GM19351 (cell line): ENCODE measurements at regions not wholly inside any gene's neighbourhood (a gene's known extent, or its start where the extent isn't known, plus 50 kb on each side); places are given as distances from the start of the nearest gene placed in this dataset.
A peak's percentile ranks its signal among the peaks of the same experiment; 100 is the strongest.

Source experiments
- ATAC-seq: cut with Tn5 transposase; IDR thresholded peaks from one replicate; pipeline ENCODE4 v1.9.1; 2021; ENCODE audit warnings: mild to moderate bottlenecking, moderate library complexity; ENCODE audit not compliant: unreplicated experiment

GRCh38 chr2:16565481-16565880 is 100.2 kb downstream of the CYRIA start:
- no peak for ATAC-seq

GRCh38 chr2:16561676-16562075 is 104.0 kb downstream of the CYRIA start:
- no peak for ATAC-seq

- no peak for ATAC-seq
Measured at GRCh38 chr2:16561251-16561650, 104.4 kb downstream of the CYRIA start.

- no peak for ATAC-seq
Measured at GRCh38 chr2:16559278-16560067, 106.2 kb downstream of the CYRIA start.

- no peak for ATAC-seq
Measured at GRCh38 chr2:16554060-16554583, 111.5 kb downstream of the CYRIA start.

- no peak for ATAC-seq
Measured at GRCh38 chr2:16553226-16553625, 112.4 kb downstream of the CYRIA start.

GRCh38 chr2:16552202-16552601 is 113.4 kb downstream of the CYRIA start:
- no peak for ATAC-seq

GRCh38 chr2:16548036-16548435 is 117.6 kb downstream of the CYRIA start:
- no peak for ATAC-seq

GRCh38 chr2:16546128-16546754 is 119.4 kb downstream of the CYRIA start:
- peak; percentile 72 for ATAC-seq

- ATAC-seq = no peak
Measured at GRCh38 chr2:16538707-16539106, 126.9 kb downstream of the CYRIA start.

GRCh38 chr2:16537347-16537746 is 128.3 kb downstream of the CYRIA start:
- no peak for ATAC-seq

GRCh38 chr2:16526193-16526592 is 139.4 kb downstream of the CYRIA start:
- ATAC-seq = no peak

- peak; percentile 75 for ATAC-seq
Measured at GRCh38 chr2:16525265-16525887, 140.3 kb downstream of the CYRIA start.

GRCh38 chr2:16523711-16524110 is 141.9 kb downstream of the CYRIA start:
- ATAC-seq = no peak

- no peak for ATAC-seq
Measured at GRCh38 chr2:16522031-16522831, 143.4 kb downstream of the CYRIA start.

GRCh38 chr2:16520891-16521290 is 144.7 kb downstream of the CYRIA start:
- no peak for ATAC-seq

GRCh38 chr2:16515696-16516095 is 149.9 kb downstream of the CYRIA start:
- no peak for ATAC-seq

GRCh38 chr2:16513626-16514025 is 152.0 kb downstream of the CYRIA start:
- no peak for ATAC-seq

- ATAC-seq = no peak
Measured at GRCh38 chr2:16511041-16511440, 154.6 kb downstream of the CYRIA start.

GRCh38 chr2:16509042-16509441 is 156.6 kb downstream of the CYRIA start:
- no peak for ATAC-seq

GRCh38 chr2:16508490-16508851 is 157.2 kb downstream of the CYRIA start:
- no peak for ATAC-seq
